Neural crest cell (in vitro differentiated cells): ENCODE measurements at regions not wholly inside any gene's neighbourhood (a gene's known extent, or its start where the extent isn't known, plus 50 kb on each side); places are given as distances from the start of the nearest gene placed in this dataset.
"Not testable (repeated sequence)": the region's sequence is repeated elsewhere in the genome, so short reads cannot be mapped to it uniquely, and the experiment has no call there.

Source experiments
- DNase-seq: peaks from one replicate; pipeline ENCODE4 v3.0.0; 2021; ENCODE audit warnings: low read depth, mixed read lengths, low spot score
- H3K27ac Mint-ChIP-seq: one replicate; pipeline ENCODE4 v1.8.0; 2021; ENCODE audit warnings: mild to moderate bottlenecking, mixed read lengths; ENCODE audit not compliant: unreplicated experiment
- H3K27me3 Mint-ChIP-seq: 2 replicates; pipeline ENCODE4 v1.8.0; 2021; ENCODE audit warnings: low read depth, mild to moderate bottlenecking, mixed read lengths
- H3K36me3 Mint-ChIP-seq: 2 replicates; pipeline ENCODE4 v1.8.0; 2021; ENCODE audit warnings: low read depth, mild to moderate bottlenecking, mixed read lengths
- H3K4me1 Mint-ChIP-seq: 2 replicates; pipeline ENCODE4 v1.8.0; 2021; ENCODE audit warnings: mixed read lengths
- H3K4me3 Mint-ChIP-seq: one replicate; pipeline ENCODE4 v1.8.0; 2021; ENCODE audit warnings: mild to moderate bottlenecking, mixed read lengths
- H3K9me3 Mint-ChIP-seq: 2 replicates; pipeline ENCODE4 v1.8.0; 2021; ENCODE audit warnings: mixed read lengths
- TF ChIP-seq, protein P1 (sequence below): fragments of 200-600 bp; sonication (generic); conservative IDR thresholded peaks from 2 replicates; pipeline ENCODE4 v1.5.0; 2021; ENCODE audit warnings: antibody characterized with exemption, mild to moderate bottlenecking

DNA sequence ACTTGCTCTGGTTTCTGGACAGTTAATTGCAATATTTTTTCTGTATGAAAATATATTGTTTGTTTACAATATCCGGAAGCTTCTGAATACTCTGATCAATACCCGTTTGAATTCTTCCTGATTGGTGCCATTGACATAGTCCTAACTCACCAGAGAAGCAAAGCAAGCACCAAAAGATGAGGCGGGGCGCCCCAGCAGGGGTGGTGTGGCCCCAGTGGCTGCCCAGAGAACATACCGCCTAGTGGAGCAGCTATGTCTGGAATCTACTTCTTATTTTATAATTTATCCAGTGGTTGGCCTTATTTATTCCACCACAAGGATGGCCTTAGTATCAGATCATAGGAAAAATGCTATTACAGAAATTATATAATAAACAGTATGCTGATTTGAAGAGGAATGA lies 610.7 kb downstream of the JRKL start:
- DNase-seq: no peak
- Mint-ChIP-seq H3K4me3 (no peak overlapping the region), H3K4me1 (no peaks in the 10 kb centered on the region), H3K27ac (no peak overlapping the region), H3K27me3 (no peaks in the 10 kb centered on the region), H3K9me3 (no peaks in the 10 kb centered on the region), H3K36me3 (no peaks in the 10 kb centered on the region)
- TF ChIP-seq, protein P1, sequence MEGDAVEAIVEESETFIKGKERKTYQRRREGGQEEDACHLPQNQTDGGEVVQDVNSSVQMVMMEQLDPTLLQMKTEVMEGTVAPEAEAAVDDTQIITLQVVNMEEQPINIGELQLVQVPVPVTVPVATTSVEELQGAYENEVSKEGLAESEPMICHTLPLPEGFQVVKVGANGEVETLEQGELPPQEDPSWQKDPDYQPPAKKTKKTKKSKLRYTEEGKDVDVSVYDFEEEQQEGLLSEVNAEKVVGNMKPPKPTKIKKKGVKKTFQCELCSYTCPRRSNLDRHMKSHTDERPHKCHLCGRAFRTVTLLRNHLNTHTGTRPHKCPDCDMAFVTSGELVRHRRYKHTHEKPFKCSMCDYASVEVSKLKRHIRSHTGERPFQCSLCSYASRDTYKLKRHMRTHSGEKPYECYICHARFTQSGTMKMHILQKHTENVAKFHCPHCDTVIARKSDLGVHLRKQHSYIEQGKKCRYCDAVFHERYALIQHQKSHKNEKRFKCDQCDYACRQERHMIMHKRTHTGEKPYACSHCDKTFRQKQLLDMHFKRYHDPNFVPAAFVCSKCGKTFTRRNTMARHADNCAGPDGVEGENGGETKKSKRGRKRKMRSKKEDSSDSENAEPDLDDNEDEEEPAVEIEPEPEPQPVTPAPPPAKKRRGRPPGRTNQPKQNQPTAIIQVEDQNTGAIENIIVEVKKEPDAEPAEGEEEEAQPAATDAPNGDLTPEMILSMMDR: no peak

DNA sequence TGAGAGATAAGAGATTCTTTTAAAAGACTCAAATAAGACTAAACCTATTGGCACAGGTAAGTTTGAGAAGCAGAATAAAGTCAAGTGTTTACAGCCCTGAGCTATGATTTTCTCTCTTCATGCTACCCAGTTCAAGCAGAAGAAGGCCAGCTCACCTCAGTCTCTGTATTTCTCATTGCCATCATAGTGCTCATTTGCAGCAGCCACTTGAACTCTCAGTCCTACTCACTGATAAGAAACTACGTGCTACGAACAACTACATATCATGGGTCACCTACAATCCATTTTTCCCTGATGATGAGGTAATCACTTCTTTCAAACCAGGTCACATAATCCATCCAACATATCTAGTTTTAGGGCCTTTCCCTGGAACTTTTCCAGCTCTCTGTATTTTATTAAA lies 617.5 kb downstream of the JRKL start:
- Mint-ChIP-seq H3K4me1 (no peaks in the 10 kb centered on the region), H3K9me3 (no peaks in the 10 kb centered on the region), H3K27me3 (no peaks in the 10 kb centered on the region), H3K27ac (no peak overlapping the region), H3K36me3 (no peaks in the 10 kb centered on the region), H3K4me3 (no peak overlapping the region)
- TF ChIP-seq, protein P1: no peak
- no peak for DNase-seq

DNA sequence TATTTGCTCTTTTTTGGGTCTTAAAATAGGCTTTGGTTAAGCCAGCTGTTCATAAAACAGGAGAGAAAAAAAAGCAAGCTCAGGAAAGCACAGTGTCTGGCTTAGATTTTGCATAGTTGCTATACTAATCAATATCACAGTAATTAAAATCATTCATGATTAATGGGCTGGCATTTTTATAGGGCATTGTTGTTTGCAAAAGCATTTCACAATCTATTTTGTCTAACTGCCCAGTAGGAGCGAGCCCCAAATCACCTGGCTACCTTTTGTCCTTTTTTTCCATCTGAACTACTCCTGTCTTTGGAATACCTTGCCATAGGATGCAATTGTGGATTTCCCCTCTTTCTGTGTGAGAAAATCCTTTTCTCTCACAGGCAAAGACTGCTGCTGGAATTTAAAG lies 619.8 kb downstream of the JRKL start:
- H3K27ac Mint-ChIP-seq: no peak overlapping the region
- H3K9me3 Mint-ChIP-seq: no peaks in the 10 kb centered on the region
- no peak overlapping the region for H3K4me3 Mint-ChIP-seq
- no peaks in the 10 kb centered on the region for H3K27me3 Mint-ChIP-seq
- H3K36me3 Mint-ChIP-seq: no peaks in the 10 kb centered on the region
- DNase-seq: no peak
- TF ChIP-seq, protein P1: no peak
- no peaks in the 10 kb centered on the region for H3K4me1 Mint-ChIP-seq

DNA sequence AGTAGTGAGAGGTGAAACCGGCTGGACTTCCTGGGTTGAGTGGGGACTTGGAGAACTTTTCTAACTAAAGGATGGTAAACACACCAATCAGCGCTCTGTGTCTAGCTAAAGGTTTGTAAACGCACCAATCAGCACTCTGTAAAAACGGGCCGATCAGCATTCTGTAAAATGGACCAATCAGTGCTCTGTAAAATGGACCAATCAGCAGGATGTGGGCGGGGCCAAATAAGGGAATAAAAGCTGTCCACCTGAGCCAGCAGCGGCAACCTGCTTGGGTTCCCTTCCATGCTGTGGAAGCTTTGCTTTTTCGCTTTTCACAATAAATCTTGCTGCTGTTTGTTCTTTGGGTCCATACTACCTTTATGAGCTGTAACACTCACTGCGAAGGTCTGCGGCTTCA lies 621.2 kb downstream of the JRKL start:
- H3K36me3 Mint-ChIP-seq, H3K4me3 Mint-ChIP-seq, H3K27me3 Mint-ChIP-seq, H3K9me3 Mint-ChIP-seq, H3K4me1 Mint-ChIP-seq, H3K27ac Mint-ChIP-seq, DNase-seq: not testable (repeated sequence)

DNA sequence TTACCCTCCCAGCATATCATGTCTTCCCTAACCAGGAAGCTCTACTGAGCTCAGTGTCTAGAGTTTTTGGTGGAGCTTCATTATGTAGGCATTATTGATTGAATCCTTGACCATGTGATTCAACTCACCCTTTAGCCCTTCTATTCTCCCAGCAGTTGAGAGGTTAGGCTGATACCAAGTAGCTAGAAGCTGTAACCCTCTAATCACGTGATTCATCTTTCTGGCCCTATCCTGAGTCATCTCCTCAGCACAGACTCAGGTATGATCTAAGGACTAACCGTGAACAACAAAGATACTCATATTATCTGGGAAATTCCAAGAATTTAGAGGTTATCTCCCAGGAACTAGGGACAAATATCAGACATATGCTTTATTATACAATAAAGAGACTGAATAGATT lies 625.5 kb downstream of the JRKL start:
- DNase-seq: no peak
- no peaks in the 10 kb centered on the region for H3K27me3 Mint-ChIP-seq
- no peak overlapping the region for H3K4me3 Mint-ChIP-seq
- H3K36me3 Mint-ChIP-seq: no peaks in the 10 kb centered on the region
- TF ChIP-seq, protein P1: no peak
- no peaks in the 10 kb centered on the region for H3K9me3 Mint-ChIP-seq
- no peaks in the 10 kb centered on the region for H3K4me1 Mint-ChIP-seq
- no peak overlapping the region for H3K27ac Mint-ChIP-seq

DNA sequence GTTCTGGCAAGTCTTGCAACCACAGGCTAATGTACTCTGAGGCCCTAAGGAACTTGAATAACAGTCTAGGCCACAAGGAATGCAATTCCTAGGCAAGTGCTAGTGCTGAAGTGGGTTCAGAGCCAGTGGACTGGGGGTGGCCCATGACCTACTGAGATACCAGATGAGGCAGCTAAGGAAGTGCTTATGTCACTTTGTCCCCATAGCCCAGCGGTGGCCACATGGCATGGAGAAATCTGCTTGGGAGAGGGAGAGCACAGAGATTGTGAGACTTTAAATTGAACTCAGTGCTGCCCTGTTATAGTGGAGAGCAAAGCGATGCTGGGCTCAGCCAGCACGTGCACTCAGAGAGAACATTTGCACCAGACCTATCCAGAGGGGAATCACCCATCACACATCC lies 629.5 kb downstream of the JRKL start:
- peak overlapping the region; percentile 83 for H3K27ac Mint-ChIP-seq
- no peaks in the 10 kb centered on the region for H3K36me3 Mint-ChIP-seq
- no peaks in the 10 kb centered on the region for H3K9me3 Mint-ChIP-seq
- H3K4me1 Mint-ChIP-seq: no peaks in the 10 kb centered on the region
- DNase-seq: no peak
- H3K4me3 Mint-ChIP-seq: no peak overlapping the region
- H3K27me3 Mint-ChIP-seq: no peaks in the 10 kb centered on the region
- TF ChIP-seq, protein P1: no peak
